Calu3 (cell line): ENCODE measurements at regions not wholly inside any gene's neighbourhood (a gene's known extent, or its start where the extent isn't known, plus 50 kb on each side); places are given as distances from the start of the nearest gene placed in this dataset.

Experiments
- BruUV-seq: library from RNA; stranded (reverse); fragments of 400-500 nt; replicated peaks from 2 replicates; lab custom pipeline; 2021; lab: Mats Ljungman, UMichigan
- CTCF ChIA-PET: fragments of 300-600 bp; sonication (Branson Sonifier 250); formaldehyde crosslinking; loops from one replicate; lab custom pipeline; 2022; ENCODE audit warnings: antibody characterized with exemption; lab: Charles Lee
- DNase-seq: peaks from one replicate; pipeline ENCODE4 v3.0.0; 2022
- H3K27ac Mint-ChIP-seq: one replicate; pipeline ENCODE4 v1.8.0; 2022; ENCODE audit warnings: mixed read lengths; ENCODE audit not compliant: unreplicated experiment
- H3K27me3 Mint-ChIP-seq: one replicate; pipeline ENCODE4 v1.8.0; 2022; ENCODE audit warnings: mixed read lengths; ENCODE audit not compliant: unreplicated experiment
- H3K36me3 Mint-ChIP-seq: one replicate; pipeline ENCODE4 v1.8.0; 2022; ENCODE audit warnings: mild to moderate bottlenecking, moderate library complexity, mixed read lengths; ENCODE audit not compliant: insufficient read depth, unreplicated experiment
- H3K4me1 Mint-ChIP-seq: one replicate; pipeline ENCODE4 v1.8.0; 2022; ENCODE audit warnings: mild to moderate bottlenecking, low read depth, mixed read lengths; ENCODE audit not compliant: unreplicated experiment
- H3K4me3 Mint-ChIP-seq: one replicate; pipeline ENCODE4 v1.8.0; 2022; ENCODE audit warnings: mild to moderate bottlenecking, low read depth, moderate library complexity, mixed read lengths; ENCODE audit not compliant: unreplicated experiment
- H3K9me3 Mint-ChIP-seq: one replicate; pipeline ENCODE4 v1.8.0; 2022; ENCODE audit warnings: low read depth, mixed read lengths; ENCODE audit not compliant: unreplicated experiment
- intact Hi-C: fragments of 100-400 bp; cut with micrococcal nuclease; formaldehyde crosslinking; loops from one replicate; pipeline ENCODE4 v1.10.0; 2022; ENCODE audit not compliant: unreplicated experiment
- TF ChIP-seq, protein P1 (sequence below): fragments of 200-600 bp; IDR thresholded peaks from one replicate; pipeline ENCODE4 v1.8.0; 2022; ENCODE audit warnings: antibody characterized with exemption; ENCODE audit not compliant: unreplicated experiment

GRCh38 chr1:193519922-193520321 lies 333.5 kb upstream of the B3GALT2 start:
- Mint-ChIP-seq H3K9me3 (peaks cover 8% of the 10 kb centered on the region), H3K4me3 (no peak overlapping the region), H3K36me3 (no peaks in the 10 kb centered on the region), H3K27ac (no peak overlapping the region), H3K27me3 (no peaks in the 10 kb centered on the region), H3K4me1 (peaks cover 6% of the 10 kb centered on the region)
- BruUV-seq: no TSS peak
- DNase-seq: no peak
- TF ChIP-seq, protein P1, sequence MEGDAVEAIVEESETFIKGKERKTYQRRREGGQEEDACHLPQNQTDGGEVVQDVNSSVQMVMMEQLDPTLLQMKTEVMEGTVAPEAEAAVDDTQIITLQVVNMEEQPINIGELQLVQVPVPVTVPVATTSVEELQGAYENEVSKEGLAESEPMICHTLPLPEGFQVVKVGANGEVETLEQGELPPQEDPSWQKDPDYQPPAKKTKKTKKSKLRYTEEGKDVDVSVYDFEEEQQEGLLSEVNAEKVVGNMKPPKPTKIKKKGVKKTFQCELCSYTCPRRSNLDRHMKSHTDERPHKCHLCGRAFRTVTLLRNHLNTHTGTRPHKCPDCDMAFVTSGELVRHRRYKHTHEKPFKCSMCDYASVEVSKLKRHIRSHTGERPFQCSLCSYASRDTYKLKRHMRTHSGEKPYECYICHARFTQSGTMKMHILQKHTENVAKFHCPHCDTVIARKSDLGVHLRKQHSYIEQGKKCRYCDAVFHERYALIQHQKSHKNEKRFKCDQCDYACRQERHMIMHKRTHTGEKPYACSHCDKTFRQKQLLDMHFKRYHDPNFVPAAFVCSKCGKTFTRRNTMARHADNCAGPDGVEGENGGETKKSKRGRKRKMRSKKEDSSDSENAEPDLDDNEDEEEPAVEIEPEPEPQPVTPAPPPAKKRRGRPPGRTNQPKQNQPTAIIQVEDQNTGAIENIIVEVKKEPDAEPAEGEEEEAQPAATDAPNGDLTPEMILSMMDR: no peak
- intact Hi-C loops: no loop called here
- CTCF ChIA-PET: no interaction called here

DNA sequence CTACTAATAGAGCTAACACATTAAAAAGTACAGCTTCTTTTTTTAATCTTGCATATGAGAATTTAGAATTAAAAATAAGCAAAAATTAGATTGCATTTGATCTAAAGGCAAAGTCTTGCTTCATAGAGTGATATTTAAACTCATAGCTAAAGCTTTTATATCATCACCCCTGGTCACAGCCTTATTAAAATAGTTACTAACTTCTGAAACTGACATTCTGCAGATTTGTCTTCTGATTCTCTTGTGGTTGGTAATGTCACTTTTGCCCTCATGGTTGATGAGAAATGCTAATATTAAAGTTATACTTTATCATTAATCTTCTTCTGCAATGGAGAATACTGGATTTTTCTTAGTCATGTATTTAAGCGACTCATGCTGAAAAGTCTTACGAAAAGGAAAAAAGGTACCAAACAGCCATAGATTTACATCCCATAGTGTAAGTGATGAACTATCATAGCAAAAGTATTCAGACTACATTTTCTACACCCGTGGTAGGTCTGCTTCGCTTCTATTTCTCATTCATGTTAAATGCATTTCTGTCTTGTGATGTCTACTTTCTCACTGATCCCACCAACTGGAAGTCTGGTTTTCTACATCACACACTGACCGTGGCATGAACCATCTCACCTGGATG lies 330.5 kb upstream of the B3GALT2 start:
- Mint-ChIP-seq H3K36me3 (no peaks in the 10 kb centered on the region), H3K9me3 (peaks cover 5% of the 10 kb centered on the region), H3K4me3 (no peak overlapping the region), H3K27me3 (no peaks in the 10 kb centered on the region), H3K27ac (no peak overlapping the region), H3K4me1 (no peaks in the 10 kb centered on the region)
- no peak for DNase-seq
- TF ChIP-seq, protein P1: no peak
- intact Hi-C loops: no loop called here
- CTCF ChIA-PET: no interaction called here
- no TSS peak for BruUV-seq

GRCh38 chr1:193514397-193514796 lies 328.0 kb upstream of the B3GALT2 start:
- BruUV-seq: no TSS peak

DNA sequence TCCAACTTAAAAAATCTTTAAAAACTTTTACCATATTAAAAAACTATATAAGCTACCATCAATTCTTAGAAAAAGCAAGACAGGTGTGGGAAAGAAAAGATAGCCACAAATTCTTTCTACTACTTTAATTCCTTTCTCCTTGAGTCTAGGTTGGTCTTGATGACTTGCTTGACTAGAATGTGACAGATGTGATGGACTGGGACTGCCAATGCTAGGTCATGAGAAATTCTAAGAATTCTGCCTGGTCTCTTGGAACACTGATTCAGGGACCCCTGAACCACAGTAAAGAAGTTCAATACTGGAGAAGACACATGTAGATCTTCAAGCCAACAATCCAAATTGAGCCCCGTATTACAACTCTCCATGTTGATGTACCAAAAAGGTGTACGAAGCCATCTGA lies 326.6 kb upstream of the B3GALT2 start:
- H3K9me3 Mint-ChIP-seq: peaks cover 3% of the 10 kb centered on the region
- H3K4me3 Mint-ChIP-seq: no peak overlapping the region
- intact Hi-C loops: no loop called here
- H3K4me1 Mint-ChIP-seq: no peaks in the 10 kb centered on the region
- no peak for DNase-seq
- no peaks in the 10 kb centered on the region for H3K27me3 Mint-ChIP-seq
- CTCF ChIA-PET: no interaction called here
- BruUV-seq: no TSS peak
- no peak overlapping the region for H3K27ac Mint-ChIP-seq
- H3K36me3 Mint-ChIP-seq: no peaks in the 10 kb centered on the region
- TF ChIP-seq, protein P1: no peak

More at GRCh38 chr1:193514397-193514796, 328.0 kb upstream of the B3GALT2 start:
- Mint-ChIP-seq H3K36me3 (no peaks in the 10 kb centered on the region), H3K4me3 (no peak overlapping the region), H3K27me3 (no peaks in the 10 kb centered on the region), H3K27ac (no peak overlapping the region), H3K9me3 (peaks cover 3% of the 10 kb centered on the region), H3K4me1 (no peaks in the 10 kb centered on the region)
- TF ChIP-seq, protein P1: no peak
- intact Hi-C loops: no loop called here
- CTCF ChIA-PET: no interaction called here
- no peak for DNase-seq
